HG02798 (cell line): ENCODE measurements at regions not wholly inside any gene's neighbourhood (a gene's known extent, or its start where the extent isn't known, plus 50 kb on each side); places are given as distances from the start of the nearest gene placed in this dataset.
"Not testable (repeated sequence)": the region's sequence is repeated elsewhere in the genome, so short reads cannot be mapped to it uniquely, and the experiment has no call there.

Experiments used
- ATAC-seq: cut with Tn5 transposase; IDR thresholded peaks from one replicate; pipeline ENCODE4 v1.9.1; 2021; ENCODE audit warnings: mild to moderate bottlenecking; ENCODE audit not compliant: unreplicated experiment, poor library complexity

- ATAC-seq, result no peak
Measured at GRCh38 chr2:231644426-231644825, 51.8 kb downstream of the TEX44 start.

DNA sequence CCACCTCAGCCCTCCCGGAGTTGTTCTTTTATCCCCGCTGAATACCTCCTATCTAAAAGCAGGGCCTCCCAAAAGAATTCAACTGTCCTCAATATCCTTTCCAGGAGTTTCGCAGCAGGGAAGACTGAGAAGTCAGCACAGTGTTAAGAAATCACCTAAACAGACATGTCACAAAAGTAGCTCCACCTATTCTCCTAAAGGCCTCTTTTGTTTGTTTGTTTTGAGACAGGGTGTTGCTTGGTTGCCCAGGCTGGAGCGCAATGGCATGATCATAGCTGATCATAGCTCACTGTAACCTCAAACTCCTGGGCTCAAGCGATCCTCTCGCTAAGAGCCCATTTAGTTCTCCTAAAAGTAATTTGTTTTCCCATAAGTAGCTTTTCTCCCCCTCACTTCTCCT lies 53.8 kb downstream of the TEX44 start:
- no peak for ATAC-seq

GRCh38 chr2:231648579-231649174 lies 56.0 kb downstream of the TEX44 start:
- ATAC-seq, result peak; percentile 55

DNA sequence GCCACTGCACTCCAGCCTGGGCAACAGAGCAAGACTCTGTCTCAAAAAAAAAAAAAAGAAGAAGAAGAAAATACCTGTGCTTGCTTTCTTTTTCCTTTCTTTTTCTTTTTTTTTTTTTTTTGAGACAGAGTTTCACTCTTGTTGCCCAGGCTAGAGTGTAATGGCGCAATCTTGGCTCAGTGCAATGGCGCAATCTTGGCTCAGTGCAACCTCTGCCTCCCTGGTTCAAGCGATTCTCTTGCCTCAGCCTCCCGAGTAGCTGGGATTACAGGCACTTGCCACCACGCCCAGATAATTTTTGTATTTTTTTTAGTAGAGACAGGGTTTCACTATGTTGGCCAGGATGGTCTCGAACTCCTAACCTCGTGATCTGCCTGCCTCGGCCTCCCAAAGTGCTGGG lies 56.8 kb upstream of the PTMA start:
- ATAC-seq, result not testable (repeated sequence)

DNA sequence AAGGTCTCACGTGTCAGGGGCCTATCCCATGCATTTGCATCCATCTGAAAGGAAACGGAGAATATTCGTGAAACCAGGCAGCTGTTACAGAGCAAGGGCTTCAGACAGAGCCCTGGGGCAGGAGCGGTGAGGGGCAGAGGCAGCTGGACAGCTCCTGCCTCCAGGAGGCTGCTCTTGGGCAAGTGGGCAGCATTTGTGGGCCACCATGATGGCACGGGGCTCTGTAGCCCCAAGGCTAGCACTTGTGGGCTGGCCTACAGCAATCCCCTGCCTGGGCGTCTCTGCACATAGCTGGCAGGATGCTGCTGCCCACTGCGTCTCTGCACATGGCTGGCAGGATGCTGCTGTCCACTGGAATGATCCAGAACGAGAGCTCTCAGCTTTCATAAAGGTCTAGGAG lies 52.8 kb upstream of the PTMA start:
- no peak for ATAC-seq

DNA sequence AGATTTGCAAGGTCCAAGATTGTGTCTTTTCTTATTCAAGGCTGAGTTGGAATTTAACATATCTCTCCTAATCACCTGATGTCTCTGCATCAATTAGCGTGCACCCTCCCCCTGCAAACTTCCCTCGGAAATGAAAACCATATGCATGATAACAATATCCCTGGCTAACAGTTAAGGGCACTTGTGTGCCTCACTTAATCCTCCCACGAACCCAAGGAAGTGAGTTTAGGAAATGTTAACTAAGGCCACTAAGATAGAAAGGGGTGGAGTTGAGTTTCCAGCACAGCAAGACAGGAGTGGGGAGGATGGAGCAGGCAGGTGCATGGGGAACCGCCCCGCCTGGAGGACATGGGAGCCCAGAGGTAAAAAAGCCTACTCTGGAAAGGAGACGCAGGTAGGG lies 52.4 kb upstream of the PTMA start:
- ATAC-seq, result no peak
